ENCODE measurements at regions not wholly inside any gene's neighbourhood (a gene's known extent, or its start where the extent isn't known, plus 50 kb on each side); places are given as distances from the start of the nearest gene placed in this dataset.

- H3K9me3 ChIP-seq = no peaks in the 10 kb centered on the region
- DNase-seq = no peak
- H3K27ac ChIP-seq = no peak overlapping the region
- no peak overlapping the region for H3K4me3 ChIP-seq
- intact Hi-C loops (cut with DNase I; ENCODE audit: low total_unique reads) = no loop called here
- no peaks in the 10 kb centered on the region for H3K27me3 ChIP-seq
- H3K4me1 ChIP-seq = no peaks in the 10 kb centered on the region
- no peaks in the 10 kb centered on the region for H3K36me3 ChIP-seq (ENCODE audit: low read depth, missing control alignments)
- 91 to 95% methylated on average over 2 of the region's 2 CpGs for WGBS, 2 donors
- TF ChIP-seq CTCF (IDR thresholded peaks at IDR 0.05) (no peak), POLR2A (IDR thresholded peaks at IDR 0.05) (no peak)
Measured at GRCh38 chr7:46009211-46009610, 88.1 kb upstream of the IGFBP3 start.

DNA sequence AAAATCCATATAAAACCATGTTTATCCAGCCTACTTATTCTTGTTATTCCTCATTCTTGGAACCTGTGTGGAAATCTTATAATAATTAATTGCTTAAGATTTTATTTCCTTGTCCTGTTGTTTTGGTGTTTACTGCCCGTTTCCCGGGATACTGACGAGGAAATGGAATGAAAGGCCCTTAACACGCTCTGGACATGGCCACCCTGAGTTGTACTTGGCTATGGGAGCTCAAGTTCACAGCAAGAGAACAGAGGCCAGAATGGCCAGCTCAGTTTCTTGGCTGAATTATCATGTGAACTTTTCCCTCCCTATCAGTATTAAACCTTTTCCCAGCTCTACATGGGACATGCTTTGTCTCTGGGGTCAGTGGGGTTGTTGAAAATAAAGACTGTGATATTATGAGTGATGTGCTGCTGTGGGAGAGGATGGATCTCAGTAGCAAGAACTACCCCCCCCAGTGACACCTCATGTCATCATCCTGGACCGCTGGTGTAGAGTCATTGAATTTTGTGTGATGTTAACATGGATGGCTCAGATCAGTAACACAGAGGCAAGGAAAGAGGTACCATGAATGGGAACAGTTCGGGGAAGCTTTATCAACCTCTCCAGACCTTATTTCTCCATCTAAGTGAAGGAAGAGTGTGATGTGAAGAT is 87.0 kb upstream of the IGFBP3 start:
- Histone ChIP-seq H3K36me3 (ENCODE audit: low read depth, missing control alignments) (no peaks in the 10 kb centered on the region), H3K4me3 (no peak overlapping the region), H3K27ac (no peak overlapping the region), H3K9me3 (no peaks in the 10 kb centered on the region), H3K27me3 (no peaks in the 10 kb centered on the region), H3K4me1 (no peaks in the 10 kb centered on the region)
- 69 to 70% methylated on average over 6 of the region's 6 CpGs for WGBS, 2 donors
- TF ChIP-seq CTCF (IDR thresholded peaks at IDR 0.05) (no peak), POLR2A (IDR thresholded peaks at IDR 0.05) (no peak)
- intact Hi-C loops (cut with DNase I; ENCODE audit: low total_unique reads) = no loop called here
- peak; percentile 65 for DNase-seq

- WGBS, 2 donors = 78 to 87% methylated on average over 2 of the region's 2 CpGs
- no peaks in the 10 kb centered on the region for H3K36me3 ChIP-seq (ENCODE audit: low read depth, missing control alignments)
- TF ChIP-seq POLR2A (IDR thresholded peaks at IDR 0.05) (no peak), CTCF (IDR thresholded peaks at IDR 0.05) (no peak)
- no peaks in the 10 kb centered on the region for H3K27me3 ChIP-seq
- no peak for DNase-seq
- intact Hi-C loops (cut with DNase I; ENCODE audit: low total_unique reads) = no loop called here
- no peaks in the 10 kb centered on the region for H3K4me1 ChIP-seq
- H3K4me3 ChIP-seq = no peak overlapping the region
- H3K27ac ChIP-seq = no peak overlapping the region
- no peaks in the 10 kb centered on the region for H3K9me3 ChIP-seq
Measured at GRCh38 chr7:46007194-46007593, 86.1 kb upstream of the IGFBP3 start.

GRCh38 chr7:46006723-46007122 is 85.7 kb upstream of the IGFBP3 start:
- Histone ChIP-seq H3K36me3 (ENCODE audit: low read depth, missing control alignments) (no peaks in the 10 kb centered on the region), H3K9me3 (no peaks in the 10 kb centered on the region), H3K27me3 (no peaks in the 10 kb centered on the region), H3K27ac (no peak overlapping the region), H3K4me1 (no peaks in the 10 kb centered on the region), H3K4me3 (no peak overlapping the region)
- intact Hi-C loops (cut with DNase I; ENCODE audit: low total_unique reads) = no loop called here
- TF ChIP-seq CTCF (IDR thresholded peaks at IDR 0.05) (no peak), POLR2A (IDR thresholded peaks at IDR 0.05) (no peak)
- DNase-seq = no peak
- 50 to 94% methylated on average over 1 of the region's 1 CpG for WGBS, 2 donors

DNA sequence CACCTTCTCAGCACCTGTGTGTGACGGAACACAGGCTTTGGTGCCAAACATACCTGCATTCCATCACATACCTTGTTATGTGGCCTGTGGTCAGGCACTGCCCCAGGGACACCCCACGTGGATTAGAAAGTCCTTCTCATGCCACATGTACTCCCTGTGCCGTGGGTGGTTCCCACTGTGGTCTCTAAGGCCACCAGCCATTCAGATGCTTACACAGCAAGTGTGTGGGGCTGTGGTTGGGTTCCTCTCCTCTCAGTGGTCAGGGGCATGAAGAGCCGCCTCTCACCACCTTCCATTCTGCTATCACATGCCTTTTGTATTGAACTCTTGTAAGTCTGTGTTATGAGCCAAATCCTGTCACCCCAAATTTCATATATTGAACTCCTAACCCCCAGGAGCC is 85.1 kb upstream of the IGFBP3 start:
- H3K27me3 ChIP-seq = no peaks in the 10 kb centered on the region
- no peak for DNase-seq
- H3K9me3 ChIP-seq = no peaks in the 10 kb centered on the region
- H3K4me3 ChIP-seq = no peak overlapping the region
- intact Hi-C loops (cut with DNase I; ENCODE audit: low total_unique reads) = no loop called here
- WGBS, 2 donors = 69 to 83% methylated on average over 3 to 4 of the region's 4 CpGs
- TF ChIP-seq CTCF (IDR thresholded peaks at IDR 0.05) (no peak), POLR2A (IDR thresholded peaks at IDR 0.05) (no peak)
- H3K36me3 ChIP-seq (ENCODE audit: low read depth, missing control alignments) = no peaks in the 10 kb centered on the region
- H3K4me1 ChIP-seq = no peaks in the 10 kb centered on the region
- H3K27ac ChIP-seq = no peak overlapping the region
